GM23338 (cell line): ENCODE measurements at regions not wholly inside any gene's neighbourhood (a gene's known extent, or its start where the extent isn't known, plus 50 kb on each side); places are given as distances from the start of the nearest gene placed in this dataset.

Experiments
- ATAC-seq: fragments of 200-7000 bp; cut with Tn5 transposase; 3 replicates; pipeline ENCODE4 v1.9.1; 2020
- DNase-seq: peaks from one replicate; pipeline ENCODE4 v3.0.0-alpha.2; 2015; ENCODE audit warnings: low spot score
- H2AFZ ChIP-seq: fragments of 200-600 bp; sonication (generic); 2 replicates; pipeline ENCODE4 v1.8.0; 2016; ENCODE audit warnings: antibody characterized with exemption, mild to moderate bottlenecking, moderate library complexity
- H3F3A ChIP-seq: fragments of 200-600 bp; sonication (generic); replicated peaks from 2 replicates; pipeline ENCODE4 v1.8.0; 2017; ENCODE audit warnings: antibody characterized with exemption, mixed run types, low read depth
- H3K27ac ChIP-seq: fragments of 200-600 bp; sonication (generic); 2 replicates; pipeline ENCODE4 v1.6.1; 2016; ENCODE audit warnings: low read depth
- H3K27me3 ChIP-seq: fragments of 200-600 bp; sonication (generic); 2 replicates; pipeline ENCODE4 v1.8.0; 2016; ENCODE audit warnings: mild to moderate bottlenecking, mixed run types, moderate library complexity; ENCODE audit not compliant: insufficient read depth
- H3K36me3 ChIP-seq: fragments of 200-600 bp; sonication (generic); 2 replicates; pipeline ENCODE4 v1.8.0; 2016; ENCODE audit warnings: mild to moderate bottlenecking; ENCODE audit not compliant: insufficient read depth
- H3K4me1 ChIP-seq: fragments of 200-600 bp; sonication (generic); 2 replicates; pipeline ENCODE4 v1.8.0; 2016; ENCODE audit warnings: mild to moderate bottlenecking, moderate library complexity; ENCODE audit not compliant: insufficient read depth
- H3K4me2 ChIP-seq: fragments of 200-600 bp; sonication (generic); 2 replicates; pipeline ENCODE4 v1.7.1; 2017; ENCODE audit warnings: mixed run types
- H3K4me3 ChIP-seq: fragments of 200-600 bp; sonication (generic); 2 replicates; pipeline ENCODE4 v1.6.1; 2016; ENCODE audit warnings: mixed run types
- H3K79me2 ChIP-seq: fragments of 200-600 bp; sonication (generic); replicated peaks from 2 replicates; pipeline ENCODE4 v1.8.0; 2017; ENCODE audit warnings: mild to moderate bottlenecking; ENCODE audit not compliant: insufficient read depth
- H3K9me2 ChIP-seq: fragments of 200-600 bp; sonication (generic); 2 replicates; pipeline ENCODE4 v1.8.0; 2017; ENCODE audit not compliant: insufficient read depth
- H4K20me1 ChIP-seq: fragments of 200-600 bp; sonication (generic); replicated peaks from 2 replicates; pipeline ENCODE4 v1.8.0; 2017; ENCODE audit warnings: mild to moderate bottlenecking; ENCODE audit not compliant: insufficient read depth
- H3K27ac Mint-ChIP-seq: 2 replicates; pipeline ENCODE4 v1.8.0; 2020; ENCODE audit warnings: inconsistent platforms, mild to moderate bottlenecking, moderate library complexity, mixed read lengths
- H3K27me3 Mint-ChIP-seq: 3 replicates; pipeline ENCODE4 v1.8.0; 2022; ENCODE audit warnings: low read depth, mild to moderate bottlenecking, moderate library complexity, mixed read lengths, inconsistent platforms; ENCODE audit not compliant: insufficient read depth, poor library complexity
- H3K36me3 Mint-ChIP-seq: 3 replicates; pipeline ENCODE4 v1.8.0; 2021; ENCODE audit warnings: low read depth, mild to moderate bottlenecking, inconsistent platforms, moderate library complexity, mixed read lengths
- H3K4me1 Mint-ChIP-seq: 3 replicates; pipeline ENCODE4 v1.8.0; 2020; ENCODE audit warnings: mild to moderate bottlenecking, inconsistent platforms, mixed read lengths
- H3K4me3 Mint-ChIP-seq: 3 replicates; pipeline ENCODE4 v1.8.0; 2021; ENCODE audit warnings: moderate library complexity, mild to moderate bottlenecking, inconsistent platforms, mixed read lengths
- H3K9me3 Mint-ChIP-seq: 3 replicates; pipeline ENCODE4 v1.8.0; 2020; ENCODE audit warnings: moderate library complexity, mild to moderate bottlenecking, inconsistent platforms, mixed read lengths
- CREB1 ChIP-seq: fragments of 250-450 bp; sonication (Bioruptor Pico); IDR thresholded peaks from 2 replicates; pipeline ENCODE4 v1.5.0; 2020; ENCODE audit warnings: low read depth, mild to moderate bottlenecking, moderate library complexity
- CTCF ChIP-seq, 2 experiments: fragments of 200-600 bp in 1 of 2; sonication (generic) in 1 of 2; conservative IDR thresholded peaks; 2 replicates each; pipeline versions ENCODE4 v1.5.1 to v1.6.1; 2016 to 2017; ENCODE audit warnings: antibody characterized with exemption in 2 of 2, low read depth in 2 of 2, mild to moderate bottlenecking in 2 of 2, moderate library complexity in 1 of 2
- EZH2 ChIP-seq: fragments of 200-600 bp; sonication (generic); IDR thresholded peaks from one replicate; pipeline ENCODE4 v1.8.0; 2017; ENCODE audit warnings: antibody characterized with exemption, mild to moderate bottlenecking, low read depth; ENCODE audit not compliant: unreplicated experiment
- EZH2phosphoT487 ChIP-seq: fragments of 200-600 bp; sonication (generic); IDR thresholded peaks from one replicate; pipeline ENCODE4 v1.8.1; 2018; ENCODE audit warnings: antibody characterized with exemption; ENCODE audit not compliant: unreplicated experiment
- JUNB ChIP-seq: IDR thresholded peaks from one replicate; pipeline ENCODE4 v1.6.1; 2016; ENCODE audit warnings: antibody characterized with exemption; ENCODE audit not compliant: unreplicated experiment
- NANOG ChIP-seq: IDR thresholded peaks from 2 replicates; pipeline ENCODE4 v1.6.1; 2016; ENCODE audit warnings: antibody characterized with exemption, borderline replicate concordance
- POLR2AphosphoS5 ChIP-seq: IDR thresholded peaks from 2 replicates; pipeline ENCODE4 v1.6.1; 2016; ENCODE audit warnings: antibody characterized with exemption, low read depth
- STAT1 ChIP-seq: IDR thresholded peaks from one replicate; pipeline ENCODE4 v1.6.1; 2016; ENCODE audit warnings: antibody characterized with exemption; ENCODE audit not compliant: unreplicated experiment
- ZNF114 ChIP-seq: fragments of 250-450 bp; sonication (Bioruptor Pico); IDR thresholded peaks from 2 replicates; pipeline ENCODE4 v1.5.0; 2020; ENCODE audit warnings: mild to moderate bottlenecking, moderate library complexity
- ZNF331 ChIP-seq: fragments of 250-450 bp; sonication (Bioruptor Pico); IDR thresholded peaks from 2 replicates; pipeline ENCODE4 v1.5.0; 2020; ENCODE audit warnings: low read depth, mild to moderate bottlenecking, moderate library complexity
- TF ChIP-seq, protein P1 (sequence below): IDR thresholded peaks from 2 replicates; pipeline ENCODE4 v1.6.1; 2016; ENCODE audit warnings: antibody characterized with exemption
- TF ChIP-seq, protein P2 (sequence below): IDR thresholded peaks from one replicate; pipeline ENCODE4 v1.6.1; 2018; ENCODE audit warnings: antibody characterized with exemption; ENCODE audit not compliant: unreplicated experiment

GRCh38 chr16:65500007-65500406 lies 378.1 kb upstream of the CDH11 start (continued):
- TF ChIP-seq, protein P1, sequence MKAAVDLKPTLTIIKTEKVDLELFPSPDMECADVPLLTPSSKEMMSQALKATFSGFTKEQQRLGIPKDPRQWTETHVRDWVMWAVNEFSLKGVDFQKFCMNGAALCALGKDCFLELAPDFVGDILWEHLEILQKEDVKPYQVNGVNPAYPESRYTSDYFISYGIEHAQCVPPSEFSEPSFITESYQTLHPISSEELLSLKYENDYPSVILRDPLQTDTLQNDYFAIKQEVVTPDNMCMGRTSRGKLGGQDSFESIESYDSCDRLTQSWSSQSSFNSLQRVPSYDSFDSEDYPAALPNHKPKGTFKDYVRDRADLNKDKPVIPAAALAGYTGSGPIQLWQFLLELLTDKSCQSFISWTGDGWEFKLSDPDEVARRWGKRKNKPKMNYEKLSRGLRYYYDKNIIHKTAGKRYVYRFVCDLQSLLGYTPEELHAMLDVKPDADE = no peak
- TF ChIP-seq POLR2AphosphoS5 = no peak
- TF ChIP-seq JUNB = no peak
- TF ChIP-seq EZH2 = no peak
- no peak for TF ChIP-seq EZH2phosphoT487
- no peak for TF ChIP-seq NANOG
- TF ChIP-seq ZNF114 (CRISPR knock-in tag) = no peak
- TF ChIP-seq STAT1 = no peak
- TF ChIP-seq CTCF (conservative IDR thresholded peaks at IDR 0.05; ENCODE audit: low read depth in 2 of 2) = no peak
- no peak for TF ChIP-seq ZNF331 (CRISPR knock-in tag)
- no peak for TF ChIP-seq CREB1 (CRISPR knock-in tag)

DNA sequence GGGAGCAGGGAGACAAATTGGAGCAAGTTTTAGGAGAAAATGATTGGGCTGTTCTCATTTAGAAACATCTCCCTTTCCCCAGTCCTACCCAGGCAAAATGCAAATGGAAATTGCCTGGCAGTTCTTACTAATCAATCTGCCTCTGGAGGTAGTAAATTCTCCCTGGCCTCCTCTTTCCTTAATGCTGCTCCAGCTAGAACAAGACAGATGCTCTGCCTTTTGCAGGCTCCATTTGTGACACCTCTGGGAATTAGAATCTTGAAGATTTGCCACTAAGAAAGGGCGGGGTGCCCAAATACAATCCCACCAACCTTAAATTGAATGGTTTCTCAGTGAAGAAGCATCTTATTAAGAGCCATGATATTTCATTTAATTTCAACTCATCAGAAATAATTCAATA lies 377.7 kb upstream of the CDH11 start:
- H4K20me1 ChIP-seq = no peaks in the 10 kb centered on the region
- Mint-ChIP-seq H3K4me1 (peaks cover 22% of the 10 kb centered on the region), H3K27ac (no peak overlapping the region), H3K4me3 (no peak overlapping the region), H3K9me3 (no peaks in the 10 kb centered on the region), H3K27me3 (peaks cover 2% of the 10 kb centered on the region), H3K36me3 (no peaks in the 10 kb centered on the region)
- H3K36me3 ChIP-seq = no peaks in the 10 kb centered on the region
- H3K4me1 ChIP-seq = peaks cover 16% of the 10 kb centered on the region
- no peak overlapping the region for H3K4me3 ChIP-seq
- no peaks in the 10 kb centered on the region for H3K27me3 ChIP-seq
- H3K9me2 ChIP-seq = peaks cover 19% of the 10 kb centered on the region
- H2AFZ ChIP-seq = peak overlapping the region; percentile 63; the same call in 1 of the 2 replicates
- no peak overlapping the region for H3K27ac ChIP-seq
- no peaks in the 10 kb centered on the region for H3K79me2 ChIP-seq
- no peak for TF ChIP-seq EZH2
- TF ChIP-seq POLR2AphosphoS5 = no peak
- TF ChIP-seq EZH2phosphoT487 = no peak
- TF ChIP-seq STAT1 = no peak
- no peak for TF ChIP-seq NANOG
- no peaks in the 10 kb centered on the region for H3F3A ChIP-seq
- ATAC-seq = no peak
- no peak for DNase-seq
- H3K4me2 ChIP-seq = no peak overlapping the region

DNA sequence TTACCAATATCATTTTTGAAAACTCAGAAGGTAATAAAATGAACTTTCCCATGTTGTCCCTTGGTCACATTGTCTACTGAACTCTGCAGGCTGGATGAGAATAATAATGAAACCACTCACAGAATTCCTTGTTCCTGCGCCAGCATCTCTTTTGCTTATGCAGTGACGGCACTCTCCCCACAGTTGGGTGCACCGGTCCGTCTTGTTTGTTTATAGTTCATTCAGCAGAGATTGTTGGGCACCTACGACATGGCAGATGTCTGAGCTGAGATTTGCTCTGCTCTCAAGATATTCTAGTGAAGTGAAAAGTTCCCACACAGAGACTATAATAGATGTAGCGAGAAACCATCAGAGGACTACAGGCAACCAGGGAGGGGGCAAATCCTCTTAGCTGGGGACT lies 375.7 kb upstream of the CDH11 start:
- Mint-ChIP-seq H3K4me3 (no peak overlapping the region), H3K36me3 (no peaks in the 10 kb centered on the region), H3K9me3 (no peaks in the 10 kb centered on the region), H3K4me1 (peaks cover 32% of the 10 kb centered on the region), H3K27ac (no peak overlapping the region), H3K27me3 (peaks cover 2% of the 10 kb centered on the region)
- no peaks in the 10 kb centered on the region for H4K20me1 ChIP-seq
- no peaks in the 10 kb centered on the region for H3K79me2 ChIP-seq
- no peaks in the 10 kb centered on the region for H3F3A ChIP-seq
- peaks cover 19% of the 10 kb centered on the region for H3K9me2 ChIP-seq
- no peak for DNase-seq
- H3K4me2 ChIP-seq = no peak overlapping the region
- H3K4me3 ChIP-seq = no peak overlapping the region
- no peaks in the 10 kb centered on the region for H3K36me3 ChIP-seq
- no peak overlapping the region for H2AFZ ChIP-seq
- H3K4me1 ChIP-seq = peaks cover 27% of the 10 kb centered on the region
- H3K27me3 ChIP-seq = no peaks in the 10 kb centered on the region
- ATAC-seq = no peak
- H3K27ac ChIP-seq = no peak overlapping the region
- TF ChIP-seq ZNF331 (CRISPR knock-in tag) (no peak), ZNF114 (CRISPR knock-in tag) (no peak), CTCF (conservative IDR thresholded peaks at IDR 0.05; ENCODE audit: low read depth in 2 of 2) (no peak)
- TF ChIP-seq, protein P2, sequence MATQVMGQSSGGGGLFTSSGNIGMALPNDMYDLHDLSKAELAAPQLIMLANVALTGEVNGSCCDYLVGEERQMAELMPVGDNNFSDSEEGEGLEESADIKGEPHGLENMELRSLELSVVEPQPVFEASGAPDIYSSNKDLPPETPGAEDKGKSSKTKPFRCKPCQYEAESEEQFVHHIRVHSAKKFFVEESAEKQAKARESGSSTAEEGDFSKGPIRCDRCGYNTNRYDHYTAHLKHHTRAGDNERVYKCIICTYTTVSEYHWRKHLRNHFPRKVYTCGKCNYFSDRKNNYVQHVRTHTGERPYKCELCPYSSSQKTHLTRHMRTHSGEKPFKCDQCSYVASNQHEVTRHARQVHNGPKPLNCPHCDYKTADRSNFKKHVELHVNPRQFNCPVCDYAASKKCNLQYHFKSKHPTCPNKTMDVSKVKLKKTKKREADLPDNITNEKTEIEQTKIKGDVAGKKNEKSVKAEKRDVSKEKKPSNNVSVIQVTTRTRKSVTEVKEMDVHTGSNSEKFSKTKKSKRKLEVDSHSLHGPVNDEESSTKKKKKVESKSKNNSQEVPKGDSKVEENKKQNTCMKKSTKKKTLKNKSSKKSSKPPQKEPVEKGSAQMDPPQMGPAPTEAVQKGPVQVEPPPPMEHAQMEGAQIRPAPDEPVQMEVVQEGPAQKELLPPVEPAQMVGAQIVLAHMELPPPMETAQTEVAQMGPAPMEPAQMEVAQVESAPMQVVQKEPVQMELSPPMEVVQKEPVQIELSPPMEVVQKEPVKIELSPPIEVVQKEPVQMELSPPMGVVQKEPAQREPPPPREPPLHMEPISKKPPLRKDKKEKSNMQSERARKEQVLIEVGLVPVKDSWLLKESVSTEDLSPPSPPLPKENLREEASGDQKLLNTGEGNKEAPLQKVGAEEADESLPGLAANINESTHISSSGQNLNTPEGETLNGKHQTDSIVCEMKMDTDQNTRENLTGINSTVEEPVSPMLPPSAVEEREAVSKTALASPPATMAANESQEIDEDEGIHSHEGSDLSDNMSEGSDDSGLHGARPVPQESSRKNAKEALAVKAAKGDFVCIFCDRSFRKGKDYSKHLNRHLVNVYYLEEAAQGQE = no peak
